GM12878 (cell line): ENCODE measurements at regions not wholly inside any gene's neighbourhood (a gene's known extent, or its start where the extent isn't known, plus 50 kb on each side); places are given as distances from the start of the nearest gene placed in this dataset.

Experiments used
- EED ChIP-seq: sonication (generic); IDR thresholded peaks from 2 replicates; pipeline ENCODE4 v1.6.1; 2016; ENCODE audit warnings: antibody characterized with exemption, low read depth
- HSF1 ChIP-seq: fragments of 150-350 bp; IDR thresholded peaks from 2 replicates; pipeline ENCODE4 v1.6.1; 2014; ENCODE audit warnings: mild to moderate bottlenecking, low read depth, low read length
- MLLT1 ChIP-seq: fragments of 450-650 bp; IDR thresholded peaks from 2 replicates; pipeline ENCODE4 v1.6.1; 2016; ENCODE audit warnings: mild to moderate bottlenecking
- MYC ChIP-seq: IDR thresholded peaks from 2 replicates; pipeline ENCODE4 v1.6.1; 2011; ENCODE audit warnings: mild to moderate bottlenecking, low read length, moderate library complexity, inconsistent platforms; ENCODE audit not compliant: insufficient read depth, insufficient replicate concordance, insufficient read length, severe bottlenecking
- SMARCA5 ChIP-seq: fragments of 450-650 bp; IDR thresholded peaks from 2 replicates; pipeline ENCODE4 v1.6.1; 2017; ENCODE audit warnings: mild to moderate bottlenecking
- ZNF687 ChIP-seq: fragments of 450-650 bp; IDR thresholded peaks from 2 replicates; pipeline ENCODE4 v1.6.1; 2017; ENCODE audit warnings: mild to moderate bottlenecking, moderate library complexity

GRCh38 chr20:50269091-50270033 lies 78.7 kb downstream of the CEBPB start (continued):
- TF ChIP-seq ZNF687 (no peak), HSF1 (no peak), SMARCA5 (no peak), MYC (no peak), MLLT1 (no peak), EED (no peak)
